ENCODE measurements at regions not wholly inside any gene's neighbourhood (a gene's known extent, or its start where the extent isn't known, plus 50 kb on each side); places are given as distances from the start of the nearest gene placed in this dataset.

DNA sequence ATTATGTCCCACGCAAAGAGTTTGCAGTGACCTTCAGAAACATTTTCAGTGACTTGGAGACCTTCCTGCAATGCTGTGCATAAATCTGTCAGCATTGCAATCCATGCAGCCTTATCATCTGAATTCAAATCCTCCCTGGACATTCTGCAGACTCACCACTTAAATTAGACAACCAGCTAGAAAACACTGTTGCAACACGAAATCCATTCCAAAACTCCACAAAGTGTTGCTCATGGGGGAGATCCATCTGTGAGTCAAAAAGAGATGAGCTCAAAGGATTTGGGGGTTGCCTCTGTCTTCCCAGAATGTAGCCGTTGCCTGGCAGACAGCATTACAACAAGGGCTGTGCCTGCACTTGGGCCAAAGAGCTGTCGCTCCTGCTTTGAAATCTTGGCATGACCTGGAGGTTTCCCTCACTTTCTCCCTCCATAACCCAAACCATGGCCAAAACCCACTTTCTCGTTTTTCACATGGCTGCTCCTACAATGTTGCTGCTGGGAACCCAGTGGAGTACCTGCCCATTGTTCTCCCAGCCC lies 163.5 kb upstream of the CDYL start:
- Histone ChIP-seq H4K20me1 (replicated peaks; ENCODE audit: insufficient read depth) (no peaks in the 10 kb centered on the region), H3F3A (replicated peaks; ENCODE audit: low read depth) (no peaks in the 10 kb centered on the region), H3K79me2 (replicated peaks; ENCODE audit: insufficient read depth) (no peaks in the 10 kb centered on the region), H3K9me2 (ENCODE audit: insufficient read depth) (peaks cover 5% of the 10 kb centered on the region), H2AFZ (no peak overlapping the region), H3K27me3 (ENCODE audit: insufficient read depth) (no peaks in the 10 kb centered on the region), H3K4me1 (ENCODE audit: insufficient read depth) (no peaks in the 10 kb centered on the region), H3K4me2 (no peak overlapping the region), H3K36me3 (ENCODE audit: insufficient read depth) (no peaks in the 10 kb centered on the region), H3K27ac (ENCODE audit: low read depth) (no peak overlapping the region), H3K4me3 (no peak overlapping the region)
- ATAC-seq (no peak), DNase-seq (ENCODE audit: low spot score) (no peak)
- Mint-ChIP-seq H3K9me3 (peaks cover 8% of the 10 kb centered on the region; the same call in 2 of the 3 replicates), H3K27ac (no peak overlapping the region), H3K36me3 (ENCODE audit: low read depth) (no peaks in the 10 kb centered on the region; the same call in 2 of the 3 replicates), H3K27me3 (ENCODE audit: insufficient read depth, low read depth, poor library complexity) (peaks cover 9% of the 10 kb centered on the region), H3K4me3 (no peak overlapping the region), H3K4me1 (no peaks in the 10 kb centered on the region; the same call in 2 of the 3 replicates)
- no peak for TF ChIP-seq ZNF114 (CRISPR knock-in tag; IDR thresholded peaks at IDR 0.05)

DNA sequence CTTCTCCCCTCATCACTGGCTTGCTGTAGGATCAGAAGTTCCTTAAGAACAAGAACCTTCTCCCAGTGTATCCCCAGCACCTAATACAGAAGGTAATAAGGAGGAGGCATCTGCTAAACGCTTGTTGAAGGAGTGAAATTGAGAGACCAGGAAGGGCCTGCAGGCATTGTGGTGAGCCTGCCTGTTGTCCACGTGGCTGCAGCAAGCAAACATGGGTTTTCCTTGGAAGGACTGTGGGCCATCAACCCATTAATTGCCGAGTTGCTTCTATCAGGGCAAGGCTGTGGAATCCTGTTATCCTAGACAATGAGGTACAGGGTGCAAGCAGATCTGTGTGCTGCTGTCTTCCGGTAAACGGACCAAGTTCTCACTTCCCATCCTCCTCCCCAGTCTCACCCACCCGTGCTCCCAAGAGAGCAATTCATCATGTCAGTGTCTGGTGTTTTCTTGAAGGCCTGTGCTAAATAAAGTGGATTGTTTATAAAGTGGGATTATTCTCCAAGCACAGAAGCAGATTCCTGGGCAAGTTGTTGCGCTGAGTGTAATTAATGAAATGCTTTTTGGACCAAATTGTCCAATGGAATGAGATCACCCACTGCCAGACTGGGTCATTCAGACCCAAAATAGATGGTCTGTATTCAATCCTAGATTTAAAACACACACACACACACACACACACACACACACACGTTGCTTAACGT lies 164.6 kb upstream of the CDYL start:
- H3K36me3 Mint-ChIP-seq (ENCODE audit: low read depth): no peaks in the 10 kb centered on the region; the same call in 2 of the 3 replicates
- peaks cover 5% of the 10 kb centered on the region for H3K9me2 ChIP-seq (ENCODE audit: insufficient read depth)
- H3F3A ChIP-seq (replicated peaks; ENCODE audit: low read depth): no peaks in the 10 kb centered on the region
- DNase-seq (ENCODE audit: low spot score): no peak
- H3K36me3 ChIP-seq (ENCODE audit: insufficient read depth): no peaks in the 10 kb centered on the region
- H3K4me1 ChIP-seq (ENCODE audit: insufficient read depth): no peaks in the 10 kb centered on the region
- peaks cover 9% of the 10 kb centered on the region for H3K27me3 Mint-ChIP-seq (ENCODE audit: insufficient read depth, low read depth, poor library complexity)
- no peak overlapping the region for H3K27ac ChIP-seq (ENCODE audit: low read depth)
- no peaks in the 10 kb centered on the region for H4K20me1 ChIP-seq (replicated peaks; ENCODE audit: insufficient read depth)
- H3K27me3 ChIP-seq (ENCODE audit: insufficient read depth): no peaks in the 10 kb centered on the region
- ATAC-seq: no peak
- H3K9me3 Mint-ChIP-seq: peaks cover 8% of the 10 kb centered on the region; the same call in 2 of the 3 replicates
- no peak overlapping the region for H3K4me2 ChIP-seq
- no peak overlapping the region; the same call in 1 of the 2 replicates for H2AFZ ChIP-seq
- H3K27ac Mint-ChIP-seq: no peak overlapping the region
- H3K79me2 ChIP-seq (replicated peaks; ENCODE audit: insufficient read depth): no peaks in the 10 kb centered on the region
- no peak overlapping the region for H3K4me3 ChIP-seq
- no peak overlapping the region for H3K4me3 Mint-ChIP-seq
- H3K4me1 Mint-ChIP-seq: no peaks in the 10 kb centered on the region; the same call in 2 of the 3 replicates
- TF ChIP-seq EZH2phosphoT487 (IDR thresholded peaks at IDR 0.05; ENCODE audit: unreplicated experiment) (no peak), STAT1 (IDR thresholded peaks at IDR 0.05; ENCODE audit: unreplicated experiment) (no peak), EZH2 (IDR thresholded peaks at IDR 0.05; ENCODE audit: low read depth, unreplicated experiment) (no peak), ZNF331 (CRISPR knock-in tag; IDR thresholded peaks at IDR 0.05; ENCODE audit: low read depth) (no peak), ZNF114 (CRISPR knock-in tag; IDR thresholded peaks at IDR 0.05) (no peak), POLR2AphosphoS5 (IDR thresholded peaks at IDR 0.05; ENCODE audit: low read depth) (no peak), JUNB (IDR thresholded peaks at IDR 0.05; ENCODE audit: unreplicated experiment) (no peak), CREB1 (CRISPR knock-in tag; IDR thresholded peaks at IDR 0.05; ENCODE audit: low read depth) (no peak), NANOG (IDR thresholded peaks at IDR 0.05; ENCODE audit: borderline replicate concordance) (no peak)
- TF ChIP-seq, protein P1, sequence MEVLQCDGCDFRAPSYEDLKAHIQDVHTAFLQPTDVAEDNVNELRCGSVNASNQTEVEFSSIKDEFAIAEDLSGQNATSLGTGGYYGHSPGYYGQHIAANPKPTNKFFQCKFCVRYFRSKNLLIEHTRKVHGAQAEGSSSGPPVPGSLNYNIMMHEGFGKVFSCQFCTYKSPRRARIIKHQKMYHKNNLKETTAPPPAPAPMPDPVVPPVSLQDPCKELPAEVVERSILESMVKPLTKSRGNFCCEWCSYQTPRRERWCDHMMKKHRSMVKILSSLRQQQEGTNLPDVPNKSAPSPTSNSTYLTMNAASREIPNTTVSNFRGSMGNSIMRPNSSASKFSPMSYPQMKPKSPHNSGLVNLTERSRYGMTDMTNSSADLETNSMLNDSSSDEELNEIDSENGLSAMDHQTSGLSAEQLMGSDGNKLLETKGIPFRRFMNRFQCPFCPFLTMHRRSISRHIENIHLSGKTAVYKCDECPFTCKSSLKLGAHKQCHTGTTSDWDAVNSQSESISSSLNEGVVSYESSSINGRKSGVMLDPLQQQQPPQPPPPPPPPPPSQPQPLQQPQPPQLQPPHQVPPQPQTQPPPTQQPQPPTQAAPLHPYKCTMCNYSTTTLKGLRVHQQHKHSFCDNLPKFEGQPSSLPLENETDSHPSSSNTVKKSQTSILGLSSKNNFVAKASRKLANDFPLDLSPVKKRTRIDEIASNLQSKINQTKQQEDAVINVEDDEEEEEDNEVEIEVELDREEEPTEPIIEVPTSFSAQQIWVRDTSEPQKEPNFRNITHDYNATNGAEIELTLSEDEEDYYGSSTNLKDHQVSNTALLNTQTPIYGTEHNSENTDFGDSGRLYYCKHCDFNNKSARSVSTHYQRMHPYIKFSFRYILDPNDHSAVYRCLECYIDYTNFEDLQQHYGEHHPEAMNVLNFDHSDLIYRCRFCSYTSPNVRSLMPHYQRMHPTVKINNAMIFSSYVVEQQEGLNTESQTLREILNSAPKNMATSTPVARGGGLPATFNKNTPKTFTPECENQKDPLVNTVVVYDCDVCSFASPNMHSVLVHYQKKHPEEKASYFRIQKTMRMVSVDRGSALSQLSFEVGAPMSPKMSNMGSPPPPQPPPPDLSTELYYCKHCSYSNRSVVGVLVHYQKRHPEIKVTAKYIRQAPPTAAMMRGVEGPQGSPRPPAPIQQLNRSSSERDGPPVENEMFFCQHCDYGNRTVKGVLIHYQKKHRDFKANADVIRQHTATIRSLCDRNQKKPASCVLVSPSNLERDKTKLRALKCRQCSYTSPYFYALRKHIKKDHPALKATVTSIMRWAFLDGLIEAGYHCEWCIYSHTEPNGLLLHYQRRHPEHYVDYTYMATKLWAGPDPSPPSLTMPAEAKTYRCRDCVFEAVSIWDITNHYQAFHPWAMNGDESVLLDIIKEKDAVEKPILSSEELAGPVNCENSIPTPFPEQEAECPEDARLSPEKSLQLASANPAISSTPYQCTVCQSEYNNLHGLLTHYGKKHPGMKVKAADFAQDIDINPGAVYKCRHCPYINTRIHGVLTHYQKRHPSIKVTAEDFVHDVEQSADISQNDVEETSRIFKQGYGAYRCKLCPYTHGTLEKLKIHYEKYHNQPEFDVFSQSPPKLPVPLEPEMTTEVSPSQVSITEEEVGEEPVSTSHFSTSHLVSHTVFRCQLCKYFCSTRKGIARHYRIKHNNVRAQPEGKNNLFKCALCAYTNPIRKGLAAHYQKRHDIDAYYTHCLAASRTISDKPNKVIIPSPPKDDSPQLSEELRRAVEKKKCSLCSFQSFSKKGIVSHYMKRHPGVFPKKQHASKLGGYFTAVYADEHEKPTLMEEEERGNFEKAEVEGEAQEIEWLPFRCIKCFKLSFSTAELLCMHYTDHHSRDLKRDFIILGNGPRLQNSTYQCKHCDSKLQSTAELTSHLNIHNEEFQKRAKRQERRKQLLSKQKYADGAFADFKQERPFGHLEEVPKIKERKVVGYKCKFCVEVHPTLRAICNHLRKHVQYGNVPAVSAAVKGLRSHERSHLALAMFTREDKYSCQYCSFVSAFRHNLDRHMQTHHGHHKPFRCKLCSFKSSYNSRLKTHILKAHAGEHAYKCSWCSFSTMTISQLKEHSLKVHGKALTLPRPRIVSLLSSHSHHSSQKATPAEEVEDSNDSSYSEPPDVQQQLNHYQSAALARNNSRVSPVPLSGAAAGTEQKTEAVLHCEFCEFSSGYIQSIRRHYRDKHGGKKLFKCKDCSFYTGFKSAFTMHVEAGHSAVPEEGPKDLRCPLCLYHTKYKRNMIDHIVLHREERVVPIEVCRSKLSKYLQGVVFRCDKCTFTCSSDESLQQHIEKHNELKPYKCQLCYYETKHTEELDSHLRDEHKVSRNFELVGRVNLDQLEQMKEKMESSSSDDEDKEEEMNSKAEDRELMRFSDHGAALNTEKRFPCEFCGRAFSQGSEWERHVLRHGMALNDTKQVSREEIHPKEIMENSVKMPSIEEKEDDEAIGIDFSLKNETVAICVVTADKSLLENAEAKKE (CRISPR knock-in tag; IDR thresholded peaks at IDR 0.05): no peak
- TF ChIP-seq, protein P2, sequence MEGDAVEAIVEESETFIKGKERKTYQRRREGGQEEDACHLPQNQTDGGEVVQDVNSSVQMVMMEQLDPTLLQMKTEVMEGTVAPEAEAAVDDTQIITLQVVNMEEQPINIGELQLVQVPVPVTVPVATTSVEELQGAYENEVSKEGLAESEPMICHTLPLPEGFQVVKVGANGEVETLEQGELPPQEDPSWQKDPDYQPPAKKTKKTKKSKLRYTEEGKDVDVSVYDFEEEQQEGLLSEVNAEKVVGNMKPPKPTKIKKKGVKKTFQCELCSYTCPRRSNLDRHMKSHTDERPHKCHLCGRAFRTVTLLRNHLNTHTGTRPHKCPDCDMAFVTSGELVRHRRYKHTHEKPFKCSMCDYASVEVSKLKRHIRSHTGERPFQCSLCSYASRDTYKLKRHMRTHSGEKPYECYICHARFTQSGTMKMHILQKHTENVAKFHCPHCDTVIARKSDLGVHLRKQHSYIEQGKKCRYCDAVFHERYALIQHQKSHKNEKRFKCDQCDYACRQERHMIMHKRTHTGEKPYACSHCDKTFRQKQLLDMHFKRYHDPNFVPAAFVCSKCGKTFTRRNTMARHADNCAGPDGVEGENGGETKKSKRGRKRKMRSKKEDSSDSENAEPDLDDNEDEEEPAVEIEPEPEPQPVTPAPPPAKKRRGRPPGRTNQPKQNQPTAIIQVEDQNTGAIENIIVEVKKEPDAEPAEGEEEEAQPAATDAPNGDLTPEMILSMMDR (conservative IDR thresholded peaks at IDR 0.05; ENCODE audit: low read depth in 2 of 2): no peak
- TF ChIP-seq, protein P3, sequence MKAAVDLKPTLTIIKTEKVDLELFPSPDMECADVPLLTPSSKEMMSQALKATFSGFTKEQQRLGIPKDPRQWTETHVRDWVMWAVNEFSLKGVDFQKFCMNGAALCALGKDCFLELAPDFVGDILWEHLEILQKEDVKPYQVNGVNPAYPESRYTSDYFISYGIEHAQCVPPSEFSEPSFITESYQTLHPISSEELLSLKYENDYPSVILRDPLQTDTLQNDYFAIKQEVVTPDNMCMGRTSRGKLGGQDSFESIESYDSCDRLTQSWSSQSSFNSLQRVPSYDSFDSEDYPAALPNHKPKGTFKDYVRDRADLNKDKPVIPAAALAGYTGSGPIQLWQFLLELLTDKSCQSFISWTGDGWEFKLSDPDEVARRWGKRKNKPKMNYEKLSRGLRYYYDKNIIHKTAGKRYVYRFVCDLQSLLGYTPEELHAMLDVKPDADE (IDR thresholded peaks at IDR 0.05): no peak

Measured in GM23338 (cell line).